ENCODE measurements at regions not wholly inside any gene's neighbourhood (a gene's known extent, or its start where the extent isn't known, plus 50 kb on each side); places are given as distances from the start of the nearest gene placed in this dataset.
A peak's percentile ranks its signal among the peaks of the same experiment; 100 is the strongest.

GRCh38 chr7:93011351-93012294 lies 106.2 kb downstream of the SAMD9 start:
- FAIRE-seq (no peak), DNase-seq (no peak)
- peaks cover 0 to 19% (median 8%) of the 10 kb centered on the region in 3 donors for H3K4me1 ChIP-seq (ENCODE audit: control insufficient read depth in 3 of 3, insufficient read depth in 2 of 3, low read depth in 1 of 3, low read length in 2 of 3)
- no peaks in the 10 kb centered on the region for H3K9me3 ChIP-seq (ENCODE audit: control insufficient read depth in 2 of 2, insufficient read depth in 1 of 2, low read depth in 1 of 2, low read length in 1 of 2)
- no peaks in the 10 kb centered on the region for H3K36me3 ChIP-seq (ENCODE audit: control insufficient read depth in 3 of 3, insufficient read depth in 2 of 3, low read depth in 1 of 3, low read length in 3 of 3)
- no peak overlapping the region for H3K27ac ChIP-seq (ENCODE audit: low read depth in 1 of 3, low read length in 2 of 3)
- H3K27me3 ChIP-seq (ENCODE audit: control insufficient read depth in 3 of 3, insufficient read depth in 3 of 3, low read length in 3 of 3), result no peaks in the 10 kb centered on the region
- 73 to 82% (median 79%) methylated on average over 7 of the region's 7 CpGs for WGBS, 3 donors
- H3K4me3 ChIP-seq (ENCODE audit: low read depth in 1 of 3, low read length in 3 of 3), result no peak overlapping the region

GRCh38 chr7:93008833-93009232 lies 108.9 kb downstream of the SAMD9 start:
- peaks cover 0 to 4% (median 0%) of the 10 kb centered on the region in 3 donors for H3K4me1 ChIP-seq (ENCODE audit: control insufficient read depth in 3 of 3, insufficient read depth in 2 of 3, low read depth in 1 of 3, low read length in 2 of 3)
- DNase-seq, result no peak
- H3K36me3 ChIP-seq (ENCODE audit: control insufficient read depth in 3 of 3, insufficient read depth in 2 of 3, low read depth in 1 of 3, low read length in 3 of 3), result no peaks in the 10 kb centered on the region
- FAIRE-seq, result no peak
- 19 to 43% (median 28%) methylated on average over 3 of the region's 3 CpGs for WGBS, 3 donors
- H3K27ac ChIP-seq (ENCODE audit: low read depth in 1 of 3, low read length in 2 of 3), result no peak overlapping the region
- H3K4me3 ChIP-seq (ENCODE audit: low read depth in 1 of 3, low read length in 3 of 3), result no peak overlapping the region
- H3K9me3 ChIP-seq (ENCODE audit: control insufficient read depth in 2 of 2, insufficient read depth in 1 of 2, low read depth in 1 of 2, low read length in 1 of 2), result no peaks in the 10 kb centered on the region
- no peaks in the 10 kb centered on the region for H3K27me3 ChIP-seq (ENCODE audit: control insufficient read depth in 3 of 3, insufficient read depth in 3 of 3, low read length in 3 of 3)

GRCh38 chr7:93006480-93007095 lies 111.2 kb downstream of the SAMD9 start:
- Histone ChIP-seq H3K27ac (ENCODE audit: low read depth in 1 of 3, low read length in 2 of 3) (no peak overlapping the region), H3K36me3 (ENCODE audit: control insufficient read depth in 3 of 3, insufficient read depth in 2 of 3, low read depth in 1 of 3, low read length in 3 of 3) (no peaks in the 10 kb centered on the region), H3K27me3 (ENCODE audit: control insufficient read depth in 3 of 3, insufficient read depth in 3 of 3, low read length in 3 of 3) (no peaks in the 10 kb centered on the region), H3K4me1 (ENCODE audit: control insufficient read depth in 3 of 3, insufficient read depth in 2 of 3, low read depth in 1 of 3, low read length in 2 of 3) (peaks cover 0 to 4% (median 0%) of the 10 kb centered on the region in 3 donors), H3K9me3 (ENCODE audit: control insufficient read depth in 2 of 2, insufficient read depth in 1 of 2, low read depth in 1 of 2, low read length in 1 of 2) (no peaks in the 10 kb centered on the region), H3K4me3 (ENCODE audit: low read depth in 1 of 3, low read length in 3 of 3) (no peak overlapping the region)
- WGBS, 3 donors, result 18 to 56% (median 42%) methylated on average over 3 of the region's 3 CpGs
- DNase-seq (peak; percentile 28 to 68), FAIRE-seq (no peak)

- Histone ChIP-seq H3K36me3 (ENCODE audit: control insufficient read depth in 3 of 3, insufficient read depth in 2 of 3, low read depth in 1 of 3, low read length in 3 of 3) (no peaks in the 10 kb centered on the region), H3K27ac (ENCODE audit: low read depth in 1 of 3, low read length in 2 of 3) (no peak overlapping the region), H3K4me1 (ENCODE audit: control insufficient read depth in 3 of 3, insufficient read depth in 2 of 3, low read depth in 1 of 3, low read length in 2 of 3) (peaks cover 0 to 4% (median 0%) of the 10 kb centered on the region in 3 donors), H3K4me3 (ENCODE audit: low read depth in 1 of 3, low read length in 3 of 3) (no peak overlapping the region), H3K27me3 (ENCODE audit: control insufficient read depth in 3 of 3, insufficient read depth in 3 of 3, low read length in 3 of 3) (no peaks in the 10 kb centered on the region), H3K9me3 (ENCODE audit: control insufficient read depth in 2 of 2, insufficient read depth in 1 of 2, low read depth in 1 of 2, low read length in 1 of 2) (no peaks in the 10 kb centered on the region)
- no peak for FAIRE-seq
- 91 to 97% (median 95%) methylated on average over 2 of the region's 2 CpGs for WGBS, 3 donors
- DNase-seq, result no peak
Observed at GRCh38 chr7:93004906-93005305, 112.9 kb downstream of the SAMD9 start.

GRCh38 chr7:92997719-92998118 lies 120.1 kb downstream of the SAMD9 start:
- H3K4me1 ChIP-seq (ENCODE audit: control insufficient read depth in 3 of 3, insufficient read depth in 2 of 3, low read depth in 1 of 3, low read length in 2 of 3), result no peaks in the 10 kb centered on the region
- no peak for FAIRE-seq
- H3K4me3 ChIP-seq (ENCODE audit: low read depth in 1 of 3, low read length in 3 of 3), result no peak overlapping the region
- DNase-seq, result no peak
- no peaks in the 10 kb centered on the region for H3K9me3 ChIP-seq (ENCODE audit: control insufficient read depth in 2 of 2, insufficient read depth in 1 of 2, low read depth in 1 of 2, low read length in 1 of 2)
- H3K27ac ChIP-seq (ENCODE audit: low read depth in 1 of 3, low read length in 2 of 3), result no peak overlapping the region
- no peaks in the 10 kb centered on the region for H3K27me3 ChIP-seq (ENCODE audit: control insufficient read depth in 3 of 3, insufficient read depth in 3 of 3, low read length in 3 of 3)
- H3K36me3 ChIP-seq (ENCODE audit: control insufficient read depth in 3 of 3, insufficient read depth in 2 of 3, low read depth in 1 of 3, low read length in 3 of 3), result no peaks in the 10 kb centered on the region

- Histone ChIP-seq H3K4me3 (ENCODE audit: low read depth in 1 of 3, low read length in 3 of 3) (no peak overlapping the region), H3K9me3 (ENCODE audit: control insufficient read depth in 2 of 2, insufficient read depth in 1 of 2, low read depth in 1 of 2, low read length in 1 of 2) (no peaks in the 10 kb centered on the region), H3K36me3 (ENCODE audit: control insufficient read depth in 3 of 3, insufficient read depth in 2 of 3, low read depth in 1 of 3, low read length in 3 of 3) (no peaks in the 10 kb centered on the region), H3K4me1 (ENCODE audit: control insufficient read depth in 3 of 3, insufficient read depth in 2 of 3, low read depth in 1 of 3, low read length in 2 of 3) (no peaks in the 10 kb centered on the region), H3K27me3 (ENCODE audit: control insufficient read depth in 3 of 3, insufficient read depth in 3 of 3, low read length in 3 of 3) (no peaks in the 10 kb centered on the region), H3K27ac (ENCODE audit: low read depth in 1 of 3, low read length in 2 of 3) (no peak overlapping the region)
- FAIRE-seq, result no peak
- 62 to 90% (median 75%) methylated on average over 2 of the region's 2 CpGs for WGBS, 3 donors
- DNase-seq, result no peak
Observed at GRCh38 chr7:92997152-92997551, 120.6 kb downstream of the SAMD9 start.

GRCh38 chr7:92994901-92995300 lies 122.9 kb downstream of the SAMD9 start:
- no peaks in the 10 kb centered on the region for H3K4me1 ChIP-seq (ENCODE audit: control insufficient read depth in 3 of 3, insufficient read depth in 2 of 3, low read depth in 1 of 3, low read length in 2 of 3)
- WGBS, 3 donors, result 68 to 80% (median 78%) methylated on average over 2 of the region's 2 CpGs
- H3K36me3 ChIP-seq (ENCODE audit: control insufficient read depth in 3 of 3, insufficient read depth in 2 of 3, low read depth in 1 of 3, low read length in 3 of 3), result no peaks in the 10 kb centered on the region
- DNase-seq, result no peak
- no peaks in the 10 kb centered on the region for H3K27me3 ChIP-seq (ENCODE audit: control insufficient read depth in 3 of 3, insufficient read depth in 3 of 3, low read length in 3 of 3)
- no peak overlapping the region for H3K27ac ChIP-seq (ENCODE audit: low read depth in 1 of 3, low read length in 2 of 3)
- no peaks in the 10 kb centered on the region for H3K9me3 ChIP-seq (ENCODE audit: control insufficient read depth in 2 of 2, insufficient read depth in 1 of 2, low read depth in 1 of 2, low read length in 1 of 2)
- no peak overlapping the region for H3K4me3 ChIP-seq (ENCODE audit: low read depth in 1 of 3, low read length in 3 of 3)
- FAIRE-seq, result no peak

GRCh38 chr7:92992932-92993331 lies 124.8 kb downstream of the SAMD9 start:
- Histone ChIP-seq H3K36me3 (ENCODE audit: control insufficient read depth in 3 of 3, insufficient read depth in 2 of 3, low read depth in 1 of 3, low read length in 3 of 3) (no peaks in the 10 kb centered on the region), H3K27ac (ENCODE audit: low read depth in 1 of 3, low read length in 2 of 3) (no peak overlapping the region), H3K4me3 (ENCODE audit: low read depth in 1 of 3, low read length in 3 of 3) (no peak overlapping the region), H3K27me3 (ENCODE audit: control insufficient read depth in 3 of 3, insufficient read depth in 3 of 3, low read length in 3 of 3) (no peaks in the 10 kb centered on the region), H3K4me1 (ENCODE audit: control insufficient read depth in 3 of 3, insufficient read depth in 2 of 3, low read depth in 1 of 3, low read length in 2 of 3) (no peaks in the 10 kb centered on the region), H3K9me3 (ENCODE audit: control insufficient read depth in 2 of 2, insufficient read depth in 1 of 2, low read depth in 1 of 2, low read length in 1 of 2) (no peaks in the 10 kb centered on the region)
- FAIRE-seq, result no peak
- 94 to 96% (median 94%) methylated on average over 1 of the region's 1 CpG for WGBS, 3 donors
- DNase-seq, result no peak
